ENCODE measurements at regions not wholly inside any gene's neighbourhood (a gene's known extent, or its start where the extent isn't known, plus 50 kb on each side); places are given as distances from the start of the nearest gene placed in this dataset.
A peak's percentile ranks its signal among the peaks of the same experiment; 100 is the strongest.

DNA sequence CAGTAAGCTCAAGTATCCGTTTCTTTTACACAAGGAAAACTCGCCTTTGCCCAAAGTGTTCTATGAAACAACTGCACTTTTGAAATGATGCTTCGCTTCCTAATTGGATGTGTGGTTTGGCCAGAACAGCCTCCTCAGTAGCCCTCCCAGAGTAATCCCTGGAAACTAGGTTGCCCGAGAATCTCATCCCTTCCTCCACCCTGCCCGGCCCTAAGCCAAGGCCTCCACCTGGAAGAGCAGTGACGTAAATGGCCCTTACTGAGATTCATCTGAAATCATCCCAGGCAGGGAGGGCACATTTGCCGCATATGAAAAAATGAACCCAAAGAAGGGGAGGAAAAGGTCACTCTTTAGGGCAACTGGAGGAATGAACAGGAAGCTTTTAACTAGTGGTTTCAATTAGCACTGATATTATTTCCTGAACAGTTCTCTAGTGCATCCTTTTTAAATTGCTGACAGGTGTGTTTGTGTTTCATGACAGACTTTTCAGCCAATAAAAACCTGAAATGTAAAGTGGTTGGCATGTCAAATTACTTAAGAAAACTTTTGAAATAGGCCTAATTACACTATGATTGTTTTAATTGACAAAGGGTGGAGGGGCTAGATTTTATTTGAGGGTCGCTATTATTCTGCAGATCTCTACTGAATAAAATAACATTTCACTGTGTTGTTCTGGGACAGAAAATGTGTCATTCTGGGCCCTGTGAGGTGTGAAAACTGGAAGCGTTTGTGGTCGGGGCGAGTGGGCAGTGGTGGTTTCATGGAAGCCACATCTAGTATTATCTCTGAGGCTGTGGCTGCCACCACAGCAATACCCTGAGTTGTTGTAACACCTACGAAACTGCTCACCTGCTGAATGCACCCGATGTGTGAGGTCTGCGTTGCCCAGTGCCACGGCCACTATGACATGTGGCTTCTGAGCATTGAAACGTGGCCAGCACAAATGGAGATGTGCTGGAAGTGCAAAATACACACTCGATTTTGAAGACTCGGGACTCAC lies 112.1 kb downstream of the ZIC5 start:
- ATAC-seq = no peak

DNA sequence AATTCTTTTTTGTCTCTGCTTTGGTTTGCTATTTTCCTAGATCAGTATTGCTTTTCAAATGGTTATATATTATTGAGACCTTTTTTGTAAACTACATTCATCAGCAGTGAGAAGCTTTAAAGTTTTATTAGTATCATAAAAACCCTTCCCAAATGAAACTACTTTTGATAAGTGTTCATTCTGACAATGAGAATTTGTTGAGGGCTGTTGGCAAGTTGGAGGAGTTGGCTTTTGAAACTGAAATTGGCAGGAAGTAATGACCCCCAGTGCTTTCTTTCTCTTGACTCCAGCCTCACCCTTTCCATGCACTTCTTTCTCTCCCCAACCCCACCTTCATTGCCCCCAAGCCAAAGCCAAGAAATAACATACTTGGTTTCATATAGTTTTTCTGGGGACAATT lies 113.8 kb downstream of the ZIC5 start:
- ATAC-seq = no peak

DNA sequence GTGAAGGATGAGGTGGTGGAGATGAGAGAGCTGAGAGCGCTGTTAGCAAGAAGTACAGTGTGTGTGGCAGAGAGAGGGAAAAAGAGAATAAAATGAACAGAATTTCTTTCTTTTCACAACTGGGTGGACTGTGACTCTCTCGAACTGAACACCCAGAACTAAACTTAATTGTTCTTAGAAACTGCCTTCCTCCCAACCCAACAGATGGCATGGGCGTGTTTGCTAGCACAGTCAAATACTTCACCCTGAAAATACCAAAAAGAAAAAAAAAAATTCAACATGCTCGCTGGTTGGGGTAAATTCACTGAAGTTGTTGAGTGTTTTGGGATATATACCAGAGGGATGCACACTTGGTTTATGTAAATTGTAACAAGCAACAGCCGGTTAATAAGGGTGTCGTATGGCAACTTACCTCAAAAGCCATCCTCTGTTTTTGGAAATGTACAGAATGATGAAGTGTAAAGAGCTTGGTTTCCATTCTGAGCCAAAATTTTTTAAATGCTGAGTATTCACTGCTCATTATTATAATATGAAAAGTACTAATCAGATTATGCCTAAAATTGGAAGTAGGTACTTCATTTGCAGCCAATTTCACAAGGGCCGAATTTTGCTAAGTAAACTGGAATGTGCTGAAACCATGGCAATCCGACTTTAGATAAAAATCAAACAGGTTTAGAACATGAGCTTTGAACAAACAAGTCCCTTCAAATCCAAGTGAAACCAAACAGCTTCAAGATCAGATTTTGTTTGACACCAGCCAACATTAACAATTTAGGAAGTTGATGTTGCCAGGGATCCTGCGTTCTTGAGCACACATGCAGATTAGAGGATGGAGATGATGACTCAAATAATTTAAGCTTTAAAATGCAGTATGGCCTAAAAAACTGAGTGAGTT lies 115.8 kb downstream of the ZIC5 start:
- ATAC-seq = no peak

DNA sequence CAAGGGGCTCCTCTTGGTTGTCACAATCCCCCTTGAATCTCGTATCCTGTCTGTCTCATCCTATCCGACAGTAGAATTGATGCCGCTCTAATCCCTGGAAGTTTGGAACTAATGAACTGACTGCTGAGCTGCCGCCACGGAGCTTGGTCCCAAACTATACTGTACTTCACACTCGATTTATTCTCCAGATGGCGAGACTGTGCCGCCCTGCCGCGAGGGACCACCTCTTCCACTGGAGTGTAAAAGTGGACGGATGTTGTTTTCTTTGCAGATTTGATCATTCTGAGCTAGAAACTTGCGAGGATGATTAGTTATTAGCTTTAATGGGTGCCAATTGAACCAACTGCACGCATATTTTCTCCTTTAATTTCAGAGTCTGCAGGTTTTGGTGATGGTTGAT lies 117.2 kb downstream of the ZIC5 start:
- ATAC-seq = no peak

DNA sequence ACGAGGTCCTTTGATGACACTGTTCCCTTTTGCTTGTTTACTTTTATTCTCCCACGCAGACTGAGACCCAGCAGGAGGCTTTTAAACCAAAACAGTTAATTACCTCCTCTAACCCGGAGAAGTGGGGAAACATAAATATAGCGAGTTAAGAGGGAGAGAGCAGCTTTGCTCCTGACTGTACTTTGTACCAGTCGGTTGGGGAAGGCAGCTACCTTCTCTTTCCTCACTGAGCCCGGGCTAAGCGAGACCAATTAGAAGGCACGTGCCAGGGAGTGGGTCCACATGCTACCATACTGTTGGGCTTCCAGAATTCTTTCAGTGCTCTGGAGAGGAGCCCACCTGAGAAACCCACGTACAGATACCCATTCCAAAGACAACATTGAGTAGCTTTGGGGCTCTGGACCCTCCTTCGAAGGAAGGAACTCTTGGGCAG lies 124.2 kb downstream of the ZIC5 start:
- ATAC-seq = no peak

DNA sequence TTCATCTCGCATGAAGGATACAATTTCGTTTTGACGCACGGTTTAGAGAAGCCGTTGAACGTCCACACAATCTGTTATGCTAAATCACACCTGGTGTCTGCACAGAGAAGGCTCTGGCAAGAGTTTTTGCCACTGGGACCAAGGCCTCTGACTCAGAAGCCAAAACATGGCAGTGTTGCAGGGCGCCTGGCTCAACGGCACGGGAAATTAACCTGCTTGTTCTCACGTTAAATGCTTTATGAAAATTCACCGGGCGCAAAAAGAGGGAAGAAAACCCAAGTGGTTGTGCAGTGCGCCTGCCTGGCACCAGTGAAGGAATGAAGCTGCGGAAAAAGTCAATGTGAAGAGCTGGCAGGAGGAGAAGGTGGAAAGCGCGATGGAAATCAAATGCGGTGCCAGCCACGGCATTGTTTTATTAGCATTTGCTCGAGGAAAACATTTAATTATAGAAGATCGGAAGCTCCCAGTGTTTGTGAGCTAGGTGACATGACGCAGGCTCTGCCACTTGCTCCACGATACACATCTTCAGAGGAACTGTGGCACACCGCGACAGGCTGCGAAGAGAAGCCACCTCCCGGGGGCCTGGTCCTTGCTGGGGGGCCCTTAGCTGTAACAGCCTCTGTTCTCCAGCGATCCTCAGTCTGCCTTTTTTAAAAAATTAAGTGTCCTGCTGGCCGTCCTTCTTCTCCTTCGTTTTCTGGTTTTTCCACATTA lies 126.2 kb downstream of the ZIC5 start:
- no peak for ATAC-seq

DNA sequence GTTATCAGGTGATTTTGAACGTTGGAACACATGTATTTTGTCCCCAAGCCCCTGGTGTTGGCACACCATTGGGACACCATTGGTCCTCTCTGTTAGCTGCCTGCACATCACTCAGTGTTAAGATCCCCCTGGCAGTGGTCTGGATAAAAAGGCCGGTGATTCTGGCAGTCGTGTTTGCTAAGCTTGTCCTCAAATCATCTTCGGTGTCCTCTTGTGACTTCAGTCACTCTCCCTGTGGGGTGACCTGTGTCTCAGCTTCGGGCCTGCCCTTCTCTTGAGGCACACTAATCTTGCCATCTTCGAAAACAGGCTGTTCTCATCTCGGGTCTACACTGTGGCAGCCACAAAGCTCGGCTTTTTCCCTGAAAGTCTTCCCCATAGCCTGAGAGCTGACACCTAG lies 127.1 kb downstream of the ZIC5 start:
- no peak for ATAC-seq

DNA sequence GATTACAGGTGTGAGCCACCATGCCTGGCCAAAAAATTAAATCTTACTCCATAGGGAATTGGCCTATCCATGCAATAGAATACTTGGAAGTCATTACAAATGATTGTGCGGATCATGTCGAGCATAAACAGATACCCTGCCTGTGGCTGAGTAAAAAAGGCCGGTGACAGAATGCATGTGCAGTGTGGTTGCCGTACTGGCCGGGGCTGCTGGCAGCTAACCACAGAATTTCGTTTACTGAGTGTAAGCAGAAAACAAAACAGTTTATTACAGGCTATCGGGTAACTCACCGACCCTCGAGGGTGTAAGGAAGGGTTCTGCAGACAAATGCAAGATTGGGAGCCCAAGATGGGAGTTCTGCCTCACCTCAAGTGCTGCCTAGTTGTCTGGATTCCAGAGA lies 127.7 kb downstream of the ZIC5 start:
- ATAC-seq = no peak

DNA sequence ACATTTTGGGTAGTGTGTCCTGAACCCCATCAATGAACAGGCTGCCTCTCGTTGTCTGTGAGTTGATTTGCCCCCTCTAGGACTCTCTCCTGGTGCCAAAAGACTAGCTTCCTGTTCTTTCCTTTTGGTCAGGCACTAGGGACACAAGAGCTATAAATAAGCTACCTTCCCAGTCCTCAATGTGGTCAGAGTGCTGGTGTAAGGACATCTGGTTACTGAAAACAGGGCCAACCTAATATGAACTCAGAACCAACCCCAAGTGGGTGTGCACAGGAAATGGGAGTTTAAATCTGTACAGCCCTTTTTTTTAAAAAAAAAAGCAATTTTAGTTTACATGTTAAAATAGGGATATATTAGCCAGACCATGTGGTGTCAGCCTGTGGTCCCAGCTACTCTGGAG lies 129.2 kb downstream of the ZIC5 start:
- ATAC-seq = no peak

DNA sequence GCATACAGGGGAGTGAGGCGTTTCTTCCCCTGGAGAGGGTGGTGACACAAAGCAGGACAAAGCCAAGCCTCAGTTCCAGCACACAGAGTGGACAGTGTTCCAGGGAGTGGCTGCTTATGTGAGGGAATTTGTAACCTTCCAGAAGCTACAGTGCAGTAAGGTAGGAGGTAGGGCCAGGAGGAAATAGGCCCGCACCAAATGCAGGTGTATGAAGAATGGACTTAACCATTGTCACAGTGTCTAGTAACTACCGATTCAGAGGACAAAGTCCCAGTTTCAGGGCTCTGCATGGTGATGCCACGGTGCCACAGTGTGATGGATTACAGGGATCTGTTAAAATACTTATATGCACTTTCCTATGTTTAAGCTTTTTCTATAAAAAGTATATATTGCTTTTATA lies 135.3 kb downstream of the ZIC5 start:
- peak; percentile 20 for ATAC-seq

DNA sequence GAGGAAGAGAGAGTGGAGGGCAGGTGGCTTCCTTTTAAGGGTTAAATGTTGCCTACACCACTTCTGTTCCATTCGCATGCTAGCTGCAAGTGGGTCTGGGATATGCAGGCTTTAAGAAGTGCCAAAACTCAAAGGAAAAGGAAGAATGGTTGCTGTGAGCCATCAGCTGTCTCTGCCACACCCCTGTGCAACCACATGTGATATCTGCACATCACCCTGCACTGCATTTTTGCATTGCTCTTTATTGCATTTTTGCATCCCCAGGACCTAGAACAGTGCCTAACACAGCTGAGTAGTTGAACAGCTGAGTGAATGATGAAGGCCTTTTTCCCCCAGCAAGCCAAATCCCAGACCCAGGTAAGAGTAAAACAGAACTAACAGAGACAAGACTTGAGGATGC lies 136.1 kb downstream of the ZIC5 start:
- no peak for ATAC-seq

DNA sequence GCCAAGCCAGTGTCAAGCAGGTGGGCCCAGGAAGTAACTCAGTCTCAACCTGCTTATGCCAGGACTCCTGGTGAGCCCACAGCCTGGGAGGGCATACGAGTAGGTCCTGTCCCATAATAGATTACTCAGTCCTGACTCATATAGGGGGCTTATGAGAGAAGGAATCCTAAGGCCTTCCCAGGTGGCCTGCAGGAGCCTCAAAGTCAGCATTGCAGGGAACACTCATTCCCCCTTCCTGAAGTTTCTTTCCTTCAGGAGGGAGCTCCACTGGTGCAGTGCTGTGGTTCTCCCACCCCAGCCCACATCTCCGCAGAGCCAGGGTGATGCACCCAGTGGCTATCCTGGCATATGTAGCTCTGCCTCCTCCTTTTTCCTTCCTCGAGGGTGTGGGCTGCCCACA lies 137.3 kb downstream of the ZIC5 start:
- ATAC-seq = no peak

DNA sequence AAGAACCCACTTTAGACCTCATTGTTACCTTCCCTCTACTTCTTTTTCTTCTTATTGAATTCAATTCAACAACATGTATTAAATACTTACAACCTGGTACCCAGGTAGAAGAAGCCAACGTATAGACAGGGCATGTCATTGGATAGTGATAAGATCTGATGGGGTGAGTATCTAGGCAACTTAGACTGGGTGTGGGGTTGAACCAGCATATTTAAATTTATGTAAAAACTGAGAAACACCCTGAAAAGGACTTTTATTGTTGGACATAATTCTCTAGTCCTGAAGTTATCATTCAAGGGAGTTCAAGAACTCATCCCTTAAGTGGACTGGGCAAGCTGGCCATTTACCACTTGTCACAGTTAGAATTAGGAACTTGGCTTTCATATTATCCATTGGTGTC lies 139.2 kb downstream of the ZIC5 start:
- no peak for ATAC-seq

DNA sequence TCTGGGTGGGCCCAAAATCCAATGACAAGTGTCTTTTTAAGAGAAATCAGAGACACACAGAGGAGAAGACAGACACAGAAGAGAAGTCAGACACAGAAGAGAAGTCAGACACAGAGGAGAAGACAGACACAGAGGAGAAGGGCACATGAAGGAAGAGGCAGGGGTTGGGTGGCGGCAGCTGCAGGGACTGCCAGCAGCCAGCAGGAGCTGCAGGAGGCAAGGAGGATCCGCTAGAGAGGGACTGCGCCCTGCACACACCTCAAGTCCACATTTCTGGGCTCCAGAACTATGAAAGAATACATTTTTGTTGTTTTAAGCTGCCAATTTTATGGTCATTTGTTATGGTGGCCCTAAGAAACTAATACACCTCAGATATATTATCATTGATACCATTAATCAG lies 140.6 kb downstream of the ZIC5 start:
- no peak for ATAC-seq

DNA sequence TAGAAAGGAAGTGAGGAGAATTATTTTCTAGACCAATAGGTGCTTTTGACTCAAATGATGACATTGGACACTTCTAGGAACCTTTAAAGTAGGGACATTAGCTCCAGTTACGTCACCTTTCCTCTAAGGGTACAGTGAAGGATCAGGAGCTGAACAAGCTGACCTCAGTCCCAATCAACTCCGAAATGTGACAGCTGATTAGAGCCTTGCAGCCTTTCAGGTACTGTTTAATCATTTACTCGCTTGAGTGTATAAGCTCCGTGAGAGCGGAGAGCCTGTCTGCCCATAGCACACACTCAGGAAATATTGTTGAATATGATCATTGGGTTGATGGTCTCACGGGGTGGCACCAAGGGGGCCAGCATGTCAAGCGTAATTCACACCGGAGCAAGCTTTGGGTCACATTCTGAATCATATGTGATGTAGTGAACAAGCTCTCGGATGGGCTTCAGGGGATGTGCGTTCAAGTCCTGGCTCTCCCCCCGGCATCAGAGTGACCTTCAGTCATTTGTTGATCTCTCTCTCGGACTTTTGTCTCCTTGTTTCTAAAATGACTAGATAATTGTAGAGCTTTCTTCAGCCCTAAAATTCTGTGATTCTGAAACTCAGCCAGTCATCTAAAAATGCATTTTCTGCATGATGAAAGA lies 141.9 kb downstream of the ZIC5 start:
- ATAC-seq = no peak

DNA sequence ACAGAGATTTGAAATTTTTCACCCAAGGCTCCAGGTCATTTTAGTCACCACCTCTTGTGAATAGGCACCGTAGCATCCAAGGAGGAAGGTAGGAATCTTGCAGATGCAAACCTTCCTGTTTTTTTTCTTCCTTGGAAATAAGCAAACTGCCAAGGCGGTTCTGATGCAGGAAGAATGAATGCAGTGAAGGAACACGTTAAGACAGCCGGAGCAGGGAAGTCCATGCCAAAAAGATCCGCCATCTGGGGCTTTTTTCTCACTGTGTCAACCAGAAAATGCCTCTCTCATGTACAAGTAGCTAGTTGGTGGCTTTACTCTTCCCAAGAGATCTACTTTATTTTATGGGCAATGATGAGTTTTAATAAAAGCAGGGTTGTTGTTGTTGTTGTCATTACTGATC lies 142.4 kb downstream of the ZIC5 start:
- no peak for ATAC-seq

DNA sequence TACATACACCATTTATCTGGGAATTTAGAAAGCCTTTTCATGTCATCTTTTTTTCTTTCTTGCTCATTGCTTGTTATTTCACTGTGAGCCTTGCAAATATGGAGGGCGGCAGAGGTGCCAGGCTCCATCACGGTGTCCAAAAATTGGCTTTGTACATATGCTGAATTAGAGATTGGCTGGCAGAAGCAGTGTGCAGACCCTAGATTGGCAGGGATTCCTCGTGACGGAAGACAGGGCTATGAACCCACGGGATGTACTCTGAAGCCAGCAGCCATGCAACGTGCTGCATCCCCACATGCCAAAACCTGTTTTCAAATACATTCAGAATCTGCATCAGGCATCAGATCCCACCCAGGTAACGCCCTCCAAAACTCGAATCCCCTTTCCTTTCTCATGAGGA lies 142.8 kb downstream of the ZIC5 start:
- no peak for ATAC-seq

DNA sequence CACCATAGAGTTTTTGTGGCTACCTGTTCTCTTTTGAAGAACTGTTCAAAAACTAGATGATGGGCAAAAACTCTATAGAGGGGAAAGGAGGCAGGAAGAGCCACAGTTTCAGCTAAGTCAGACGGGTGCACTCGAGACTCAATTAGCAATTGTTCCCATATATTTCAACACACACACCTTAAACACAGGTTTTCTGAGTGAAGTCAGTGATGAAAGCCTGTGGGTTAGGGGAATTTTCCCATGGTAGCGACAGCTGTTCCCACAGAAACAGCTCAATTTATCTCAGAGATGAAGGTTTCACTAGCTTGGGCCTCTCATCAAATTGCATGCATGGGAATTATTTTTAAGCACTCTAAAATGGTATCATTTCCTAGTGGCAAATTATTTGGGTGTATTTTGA lies 143.4 kb downstream of the ZIC5 start:
- ATAC-seq = no peak

DNA sequence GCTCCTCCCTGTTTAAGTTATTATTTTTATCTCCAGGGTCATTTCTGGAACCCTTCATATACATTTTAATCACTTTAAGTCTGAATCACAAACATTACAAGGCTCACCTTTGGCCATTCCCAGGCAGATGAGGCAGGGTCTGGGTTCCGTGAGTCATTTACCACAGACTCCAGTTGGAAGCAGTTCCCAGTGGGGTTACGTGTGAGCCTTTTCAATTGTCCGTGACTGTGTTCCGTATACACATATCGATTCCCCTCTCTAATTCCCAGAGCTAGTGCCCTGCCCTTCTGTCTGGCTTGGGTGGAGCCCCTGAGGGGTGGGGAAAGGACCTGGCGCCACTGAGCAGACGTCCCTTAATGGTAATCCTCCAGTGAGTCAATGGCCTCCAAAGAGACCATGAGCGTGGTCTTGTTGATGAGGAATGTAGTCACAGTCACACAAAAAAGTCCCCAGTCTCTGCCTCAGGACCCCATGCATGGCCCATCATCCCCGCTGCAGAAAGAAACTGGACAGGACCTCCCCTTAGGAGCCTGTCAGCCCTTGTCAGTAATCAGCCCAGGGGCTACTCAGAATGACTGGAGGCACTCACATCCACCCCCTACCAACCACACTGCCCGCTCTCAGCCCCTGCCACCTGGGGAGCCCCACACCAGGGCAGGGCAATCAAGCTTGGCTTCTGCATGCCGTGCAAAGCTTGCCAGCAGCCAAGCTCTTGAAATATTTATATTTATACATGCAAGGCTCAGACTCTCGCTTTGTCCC lies 144.4 kb downstream of the ZIC5 start:
- no peak for ATAC-seq

DNA sequence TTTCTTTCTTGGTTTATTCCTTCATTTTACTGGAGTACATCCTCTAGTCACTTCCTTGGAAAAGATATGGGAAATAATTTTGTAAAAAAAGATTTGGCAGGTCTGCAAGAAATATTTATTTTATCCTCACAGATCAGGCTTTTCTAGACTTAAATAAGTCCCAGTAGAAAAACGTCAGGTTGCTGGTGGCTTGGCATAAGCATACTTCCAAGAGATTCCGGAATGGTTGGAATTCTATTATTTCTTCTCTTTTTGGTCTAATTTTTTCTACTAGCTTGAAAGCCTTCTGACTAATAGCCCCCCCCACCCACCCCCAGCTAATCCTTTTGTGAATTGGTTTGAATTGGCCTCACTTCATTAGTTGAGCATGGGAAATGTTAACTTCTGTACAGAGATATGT lies 147.6 kb downstream of the ZIC5 start:
- no peak for ATAC-seq

DNA sequence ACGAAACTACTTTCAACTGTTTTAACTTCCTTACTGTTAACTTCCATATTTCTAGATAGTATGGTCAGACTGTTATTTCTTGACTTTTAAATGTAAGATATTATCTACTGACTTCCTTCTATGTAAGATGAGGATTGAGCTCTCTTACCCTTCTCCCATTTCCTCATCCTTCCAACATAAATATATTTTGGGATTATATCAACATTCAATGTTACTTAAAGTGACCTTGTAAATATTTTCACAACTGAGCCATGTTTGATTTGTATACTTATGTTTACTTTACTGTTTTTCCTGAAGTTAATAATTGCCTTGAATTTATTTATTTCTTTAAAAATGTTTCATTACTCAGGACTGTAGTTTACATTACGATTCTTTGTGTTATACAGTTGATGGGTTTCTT lies 148.7 kb downstream of the ZIC5 start:
- ATAC-seq = no peak

DNA sequence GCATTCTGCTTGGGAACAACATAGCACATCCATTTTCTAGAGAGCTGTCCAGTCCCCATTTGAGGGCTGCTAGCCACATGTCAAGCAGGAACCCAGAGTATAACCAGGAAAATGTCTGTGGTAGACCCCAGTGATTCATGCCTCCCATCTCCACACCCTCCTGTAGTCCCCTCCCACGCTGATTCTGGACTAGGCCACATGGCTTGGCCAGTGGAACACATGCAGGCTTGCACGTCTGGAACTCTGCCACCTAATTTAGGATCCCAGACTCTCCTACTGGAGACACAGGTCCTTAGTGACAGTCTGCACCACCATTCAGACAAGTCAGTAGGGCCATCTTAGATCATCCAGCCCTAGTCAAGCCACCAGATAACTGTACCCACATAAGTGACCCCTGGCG lies 149.8 kb downstream of the ZIC5 start:
- ATAC-seq = no peak

All from esophagus mucosa (tissue), 1 donor.